ENCODE measurements at regions not wholly inside any gene's neighbourhood (a gene's known extent, or its start where the extent isn't known, plus 50 kb on each side); places are given as distances from the start of the nearest gene placed in this dataset.

DNA sequence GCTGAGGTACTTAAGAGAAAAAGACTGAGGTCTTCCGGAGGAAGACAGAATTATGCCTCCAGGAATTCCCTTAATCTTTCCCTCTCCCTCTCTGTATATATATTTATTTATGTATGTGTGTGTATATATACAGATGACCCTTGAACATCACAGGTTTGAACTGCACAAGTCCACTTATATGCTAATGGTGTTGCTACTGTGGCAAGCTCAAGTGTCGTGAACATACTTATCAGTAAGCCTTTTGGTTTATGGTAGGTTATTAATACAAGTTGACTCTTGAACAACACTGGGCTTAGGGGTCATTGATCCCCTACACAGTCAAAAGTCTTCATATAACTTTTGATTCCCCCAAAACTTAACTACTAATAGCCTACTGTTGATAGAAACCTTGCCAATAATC, 106.8 kb downstream of the NUDT12 start:
- no peak overlapping the region for H3K9ac ChIP-seq (ENCODE audit: low read length)
- H3K4me2 ChIP-seq (ENCODE audit: low read length): no peak overlapping the region
- no peak overlapping the region for H2AFZ ChIP-seq (ENCODE audit: low read length)
- TF ChIP-seq EZH2 (IDR thresholded peaks at IDR 0.05; ENCODE audit: borderline replicate concordance, low read length): no peak
- TF ChIP-seq, protein P1, sequence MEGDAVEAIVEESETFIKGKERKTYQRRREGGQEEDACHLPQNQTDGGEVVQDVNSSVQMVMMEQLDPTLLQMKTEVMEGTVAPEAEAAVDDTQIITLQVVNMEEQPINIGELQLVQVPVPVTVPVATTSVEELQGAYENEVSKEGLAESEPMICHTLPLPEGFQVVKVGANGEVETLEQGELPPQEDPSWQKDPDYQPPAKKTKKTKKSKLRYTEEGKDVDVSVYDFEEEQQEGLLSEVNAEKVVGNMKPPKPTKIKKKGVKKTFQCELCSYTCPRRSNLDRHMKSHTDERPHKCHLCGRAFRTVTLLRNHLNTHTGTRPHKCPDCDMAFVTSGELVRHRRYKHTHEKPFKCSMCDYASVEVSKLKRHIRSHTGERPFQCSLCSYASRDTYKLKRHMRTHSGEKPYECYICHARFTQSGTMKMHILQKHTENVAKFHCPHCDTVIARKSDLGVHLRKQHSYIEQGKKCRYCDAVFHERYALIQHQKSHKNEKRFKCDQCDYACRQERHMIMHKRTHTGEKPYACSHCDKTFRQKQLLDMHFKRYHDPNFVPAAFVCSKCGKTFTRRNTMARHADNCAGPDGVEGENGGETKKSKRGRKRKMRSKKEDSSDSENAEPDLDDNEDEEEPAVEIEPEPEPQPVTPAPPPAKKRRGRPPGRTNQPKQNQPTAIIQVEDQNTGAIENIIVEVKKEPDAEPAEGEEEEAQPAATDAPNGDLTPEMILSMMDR (IDR thresholded peaks at IDR 0.05; ENCODE audit: low read length): no peak
- no peaks in the 10 kb centered on the region for H3K79me2 ChIP-seq (ENCODE audit: insufficient read depth, low read length)
- H3K4me3 ChIP-seq (ENCODE audit: low read depth, low read length, poor library complexity, severe bottlenecking): no peak overlapping the region
- H3K27ac ChIP-seq (ENCODE audit: low read depth, low read length, poor library complexity, severe bottlenecking): no peak overlapping the region
- no peaks in the 10 kb centered on the region for H3K4me1 ChIP-seq (ENCODE audit: insufficient read depth, low read length, severe bottlenecking)
- H3K9me2 ChIP-seq (ENCODE audit: low read depth, low read length): no peaks in the 10 kb centered on the region
- no peaks in the 10 kb centered on the region for H3K36me3 ChIP-seq (ENCODE audit: insufficient read depth, low read length)
- no peaks in the 10 kb centered on the region for H3K27me3 ChIP-seq (ENCODE audit: insufficient read depth, low read length)
- no peaks in the 10 kb centered on the region for H3F3A ChIP-seq (ENCODE audit: insufficient read depth, low read length)
- no peaks in the 10 kb centered on the region for H3K9me3 ChIP-seq (ENCODE audit: low read length)
- H4K20me1 ChIP-seq (ENCODE audit: insufficient read depth, low read length): no peaks in the 10 kb centered on the region

DNA sequence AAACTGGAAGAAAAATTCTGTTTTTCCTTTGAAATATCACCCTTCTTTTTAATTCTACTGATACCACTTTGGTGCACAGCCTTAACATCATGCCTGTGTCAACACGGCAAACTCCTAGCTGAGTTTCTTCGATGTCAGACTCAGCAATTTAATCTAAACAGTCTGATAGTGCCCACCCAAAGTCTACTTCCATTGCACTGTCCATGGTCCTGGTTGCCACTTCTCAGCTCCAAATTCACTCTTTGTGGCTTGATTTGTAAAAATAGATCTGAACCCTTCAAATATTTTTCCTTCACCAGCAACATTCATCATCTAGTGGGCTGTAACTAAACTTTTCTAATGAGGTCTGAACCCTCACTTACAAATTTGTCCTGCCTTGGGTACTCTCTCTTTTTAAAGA, 107.8 kb downstream of the NUDT12 start:
- Histone ChIP-seq H3F3A (ENCODE audit: insufficient read depth, low read length) (no peaks in the 10 kb centered on the region), H3K9me3 (ENCODE audit: low read length) (no peaks in the 10 kb centered on the region), H3K9ac (ENCODE audit: low read length) (no peak overlapping the region), H3K79me2 (ENCODE audit: insufficient read depth, low read length) (no peaks in the 10 kb centered on the region), H3K27me3 (ENCODE audit: insufficient read depth, low read length) (no peaks in the 10 kb centered on the region), H2AFZ (ENCODE audit: low read length) (no peak overlapping the region), H3K27ac (ENCODE audit: low read depth, low read length, poor library complexity, severe bottlenecking) (no peak overlapping the region), H4K20me1 (ENCODE audit: insufficient read depth, low read length) (no peaks in the 10 kb centered on the region), H3K4me2 (ENCODE audit: low read length) (no peak overlapping the region), H3K36me3 (ENCODE audit: insufficient read depth, low read length) (no peaks in the 10 kb centered on the region), H3K4me3 (ENCODE audit: low read depth, low read length, poor library complexity, severe bottlenecking) (no peak overlapping the region), H3K4me1 (ENCODE audit: insufficient read depth, low read length, severe bottlenecking) (no peaks in the 10 kb centered on the region), H3K9me2 (ENCODE audit: low read depth, low read length) (no peaks in the 10 kb centered on the region)
- TF ChIP-seq EZH2 (IDR thresholded peaks at IDR 0.05; ENCODE audit: borderline replicate concordance, low read length): no peak
- TF ChIP-seq, protein P1 (IDR thresholded peaks at IDR 0.05; ENCODE audit: low read length): no peak

DNA sequence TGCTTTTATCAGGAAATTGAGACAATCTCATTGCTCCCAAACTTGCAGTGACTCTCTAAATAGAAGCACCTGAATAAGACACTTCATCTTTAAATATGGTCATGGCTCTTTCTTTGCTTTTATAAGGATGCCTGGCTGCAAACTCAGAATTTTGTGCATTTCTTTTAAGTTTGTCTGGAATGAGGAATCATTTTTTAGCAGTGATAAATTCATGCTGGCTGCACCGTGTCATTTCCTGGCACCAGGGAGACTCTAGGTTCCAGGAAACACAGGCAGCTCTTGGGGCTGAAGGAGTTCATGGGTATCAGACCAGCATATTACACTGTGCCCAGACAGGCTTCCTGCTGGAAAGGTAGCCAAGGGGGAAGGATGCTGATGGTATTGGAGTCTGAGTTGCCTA, 109.9 kb downstream of the NUDT12 start:
- no peak overlapping the region for H3K9ac ChIP-seq (ENCODE audit: low read length)
- TF ChIP-seq, protein P1 (IDR thresholded peaks at IDR 0.05; ENCODE audit: low read length): no peak
- TF ChIP-seq EZH2 (IDR thresholded peaks at IDR 0.05; ENCODE audit: borderline replicate concordance, low read length): no peak
- H3K36me3 ChIP-seq (ENCODE audit: insufficient read depth, low read length): no peaks in the 10 kb centered on the region
- H3K4me2 ChIP-seq (ENCODE audit: low read length): no peak overlapping the region
- no peak overlapping the region for H3K4me3 ChIP-seq (ENCODE audit: low read depth, low read length, poor library complexity, severe bottlenecking)
- no peaks in the 10 kb centered on the region for H3K4me1 ChIP-seq (ENCODE audit: insufficient read depth, low read length, severe bottlenecking)
- H3K9me2 ChIP-seq (ENCODE audit: low read depth, low read length): no peaks in the 10 kb centered on the region
- no peak overlapping the region for H2AFZ ChIP-seq (ENCODE audit: low read length)
- no peaks in the 10 kb centered on the region for H3K9me3 ChIP-seq (ENCODE audit: low read length)
- no peaks in the 10 kb centered on the region for H3K27me3 ChIP-seq (ENCODE audit: insufficient read depth, low read length)
- no peaks in the 10 kb centered on the region for H3K79me2 ChIP-seq (ENCODE audit: insufficient read depth, low read length)
- no peak overlapping the region for H3K27ac ChIP-seq (ENCODE audit: low read depth, low read length, poor library complexity, severe bottlenecking)
- no peaks in the 10 kb centered on the region for H4K20me1 ChIP-seq (ENCODE audit: insufficient read depth, low read length)
- H3F3A ChIP-seq (ENCODE audit: insufficient read depth, low read length): no peaks in the 10 kb centered on the region

Data from OCI-LY1 (cell line).